WI38 (cell line): ENCODE measurements at regions not wholly inside any gene's neighbourhood (a gene's known extent, or its start where the extent isn't known, plus 50 kb on each side); places are given as distances from the start of the nearest gene placed in this dataset.
A peak's percentile ranks its signal among the peaks of the same experiment; 100 is the strongest.

Source experiments
- H3K4me3 ChIP-seq: 2 replicates; pipeline ENCODE4 v1.5.1; 2011; ENCODE audit warnings: low read depth, mild to moderate bottlenecking, control low read depth, low read length
- TF ChIP-seq, protein P1 (sequence below): IDR thresholded peaks from 2 replicates; pipeline ENCODE4 v1.5.1; 2012; ENCODE audit warnings: low read depth, mild to moderate bottlenecking, control low read depth, low read length

DNA sequence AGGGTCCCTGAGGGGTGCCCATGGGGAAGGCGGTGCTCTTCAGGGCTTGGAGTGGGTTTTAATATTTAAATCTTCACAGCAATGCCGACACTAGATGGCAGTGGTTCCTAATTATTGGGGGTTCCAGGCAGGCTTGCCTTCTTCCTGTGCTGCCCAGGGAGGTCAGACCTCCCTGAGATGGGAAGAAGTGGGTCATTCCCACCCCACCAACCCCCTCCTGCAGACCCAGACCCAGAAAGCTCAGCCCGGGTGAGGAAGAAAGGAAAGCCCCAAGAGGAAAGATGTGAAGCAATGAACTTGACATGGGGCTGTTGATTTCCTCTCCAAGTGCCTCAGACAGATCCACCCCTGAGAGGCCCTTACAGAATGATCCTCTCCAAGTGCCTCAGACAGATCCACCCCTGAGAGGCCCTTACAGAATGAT is 85.1 kb upstream of the LANCL2 start:
- TF ChIP-seq, protein P1, sequence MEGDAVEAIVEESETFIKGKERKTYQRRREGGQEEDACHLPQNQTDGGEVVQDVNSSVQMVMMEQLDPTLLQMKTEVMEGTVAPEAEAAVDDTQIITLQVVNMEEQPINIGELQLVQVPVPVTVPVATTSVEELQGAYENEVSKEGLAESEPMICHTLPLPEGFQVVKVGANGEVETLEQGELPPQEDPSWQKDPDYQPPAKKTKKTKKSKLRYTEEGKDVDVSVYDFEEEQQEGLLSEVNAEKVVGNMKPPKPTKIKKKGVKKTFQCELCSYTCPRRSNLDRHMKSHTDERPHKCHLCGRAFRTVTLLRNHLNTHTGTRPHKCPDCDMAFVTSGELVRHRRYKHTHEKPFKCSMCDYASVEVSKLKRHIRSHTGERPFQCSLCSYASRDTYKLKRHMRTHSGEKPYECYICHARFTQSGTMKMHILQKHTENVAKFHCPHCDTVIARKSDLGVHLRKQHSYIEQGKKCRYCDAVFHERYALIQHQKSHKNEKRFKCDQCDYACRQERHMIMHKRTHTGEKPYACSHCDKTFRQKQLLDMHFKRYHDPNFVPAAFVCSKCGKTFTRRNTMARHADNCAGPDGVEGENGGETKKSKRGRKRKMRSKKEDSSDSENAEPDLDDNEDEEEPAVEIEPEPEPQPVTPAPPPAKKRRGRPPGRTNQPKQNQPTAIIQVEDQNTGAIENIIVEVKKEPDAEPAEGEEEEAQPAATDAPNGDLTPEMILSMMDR, result peak; percentile 49; the same call in 1 of the 2 replicates

DNA sequence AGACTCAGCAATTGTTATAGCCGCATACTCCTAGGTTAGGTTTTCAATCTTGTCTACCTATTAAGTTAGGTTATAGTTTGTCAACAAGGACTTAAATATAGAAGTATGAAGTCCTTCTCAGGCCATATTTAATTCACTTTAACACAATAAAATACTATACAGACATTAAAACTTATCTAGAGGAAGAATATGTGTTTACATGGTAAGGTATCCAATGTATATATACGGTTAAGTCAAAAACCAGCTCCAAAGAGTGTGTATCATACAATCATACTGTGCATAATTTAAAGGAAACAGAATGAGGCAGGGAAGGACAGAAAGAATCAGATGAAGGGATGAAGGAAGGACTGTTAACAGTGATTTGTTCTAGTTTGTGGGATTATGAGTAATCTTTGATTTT is 79.5 kb upstream of the LANCL2 start:
- no peak overlapping the region for H3K4me3 ChIP-seq
- TF ChIP-seq, protein P1, result no peak

More for the DNA sequence above, 85.1 kb upstream of the LANCL2 start:
- H3K4me3 ChIP-seq, result no peak overlapping the region

DNA sequence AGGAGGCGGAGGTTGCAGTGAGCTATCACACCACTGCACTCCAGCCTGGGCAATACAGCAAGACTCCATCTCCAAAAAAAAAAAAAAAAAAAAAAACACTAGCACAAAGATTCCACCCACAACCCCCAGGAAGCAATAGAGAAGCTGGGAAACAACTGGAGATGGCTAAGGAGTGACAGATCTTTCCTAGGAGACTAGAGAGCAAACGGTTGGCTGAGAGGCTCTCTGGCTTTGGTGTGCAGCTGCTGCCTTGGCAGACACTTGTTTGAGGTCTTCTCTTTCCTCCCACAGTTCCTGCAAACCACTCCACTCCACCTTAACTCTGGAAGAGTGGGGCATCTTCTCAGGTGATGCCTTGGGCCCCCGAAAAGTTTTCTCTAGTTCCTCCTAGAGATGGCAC is 78.5 kb upstream of the LANCL2 start:
- TF ChIP-seq, protein P1, result no peak
- H3K4me3 ChIP-seq, result no peak overlapping the region

DNA sequence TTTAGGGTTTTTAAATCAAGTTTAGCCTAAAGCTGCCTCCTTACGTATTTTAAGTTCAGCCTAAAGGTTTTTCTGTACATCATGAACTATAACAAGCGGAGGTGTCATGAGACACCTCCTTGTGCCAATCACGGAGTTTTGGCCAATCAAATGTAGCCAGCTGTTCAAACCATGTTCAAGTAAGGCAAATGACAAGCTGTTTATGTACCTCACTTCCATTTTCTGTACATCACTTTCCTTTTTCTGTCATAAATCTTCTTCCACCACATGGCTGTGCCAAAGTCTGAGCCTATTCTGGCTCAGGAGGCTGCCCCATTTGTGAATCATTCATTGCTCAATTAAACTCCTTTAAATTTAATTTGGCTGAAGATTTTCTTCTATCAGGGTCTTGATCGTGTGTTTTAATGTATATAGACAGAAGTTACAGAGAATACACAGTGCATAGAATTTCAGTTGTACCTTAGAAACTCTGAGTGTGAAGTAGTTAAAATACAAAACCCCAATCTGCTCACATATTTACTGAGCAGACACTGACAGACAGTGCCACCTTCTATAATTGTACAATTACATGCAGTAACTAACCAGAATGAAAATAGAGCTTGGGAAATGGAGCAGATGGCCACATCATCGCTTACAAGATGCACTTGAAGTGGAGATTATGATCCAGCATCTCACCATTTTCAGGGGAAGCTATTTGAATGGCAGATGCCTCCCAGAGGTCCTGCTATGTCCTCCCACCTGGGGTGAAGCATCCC is 76.9 kb upstream of the LANCL2 start:
- TF ChIP-seq, protein P1, result no peak

DNA sequence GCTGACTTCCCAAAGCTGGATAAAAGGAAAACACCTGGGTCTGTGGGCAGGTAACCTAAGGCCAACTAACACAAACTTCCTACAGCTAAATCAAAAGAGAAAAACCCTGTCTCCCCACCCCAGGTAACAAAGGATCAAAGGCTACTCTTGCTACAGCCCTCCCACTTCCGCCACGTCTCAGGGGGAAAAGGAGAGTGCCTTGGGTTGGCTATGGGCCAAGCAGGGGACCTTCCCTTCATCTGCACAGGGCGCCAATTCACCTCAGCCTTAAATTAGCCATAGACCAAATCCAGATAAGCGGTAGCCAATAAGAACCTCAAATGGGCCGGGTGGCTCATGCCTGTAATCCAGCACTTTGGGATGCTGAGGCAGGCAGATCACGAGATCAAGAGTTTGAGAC is 69.1 kb upstream of the LANCL2 start:
- H3K4me3 ChIP-seq, result no peak overlapping the region
- TF ChIP-seq, protein P1, result no peak

More for the DNA sequence above, 76.9 kb upstream of the LANCL2 start:
- no peak overlapping the region for H3K4me3 ChIP-seq

DNA sequence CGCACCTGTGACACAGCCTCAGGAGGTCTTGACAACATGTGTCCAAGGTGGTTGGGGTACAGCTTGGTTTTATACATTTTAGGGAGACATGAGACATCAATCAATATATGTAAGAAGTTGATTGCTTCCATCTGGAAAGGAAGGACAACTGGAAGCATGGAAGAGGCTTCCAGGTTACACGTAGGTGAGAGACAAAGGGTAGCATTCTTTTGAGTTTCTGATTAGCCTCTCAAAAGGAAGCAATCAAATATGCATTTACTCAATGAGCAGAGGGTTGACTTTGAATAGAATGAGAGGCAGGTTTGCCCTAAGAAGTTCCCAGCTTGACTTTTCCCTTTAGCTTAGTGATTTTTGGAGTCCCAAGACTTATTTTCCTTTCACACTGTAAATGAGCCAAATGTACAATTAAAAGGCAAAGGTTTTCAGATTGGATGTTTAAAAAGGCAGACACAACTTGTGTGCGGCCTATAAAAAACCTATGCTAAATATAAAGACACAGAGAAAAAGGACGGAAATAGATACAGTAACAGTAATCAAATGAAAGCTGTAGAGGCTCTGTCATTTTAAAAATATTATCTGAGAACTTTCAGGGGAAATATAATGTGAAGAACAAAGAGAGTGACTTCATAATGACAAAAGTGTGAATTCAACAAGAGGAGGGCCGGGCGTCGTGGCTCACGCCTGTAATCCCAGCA is 65.7 kb upstream of the LANCL2 start:
- no peak overlapping the region for H3K4me3 ChIP-seq
- TF ChIP-seq, protein P1, result no peak

DNA sequence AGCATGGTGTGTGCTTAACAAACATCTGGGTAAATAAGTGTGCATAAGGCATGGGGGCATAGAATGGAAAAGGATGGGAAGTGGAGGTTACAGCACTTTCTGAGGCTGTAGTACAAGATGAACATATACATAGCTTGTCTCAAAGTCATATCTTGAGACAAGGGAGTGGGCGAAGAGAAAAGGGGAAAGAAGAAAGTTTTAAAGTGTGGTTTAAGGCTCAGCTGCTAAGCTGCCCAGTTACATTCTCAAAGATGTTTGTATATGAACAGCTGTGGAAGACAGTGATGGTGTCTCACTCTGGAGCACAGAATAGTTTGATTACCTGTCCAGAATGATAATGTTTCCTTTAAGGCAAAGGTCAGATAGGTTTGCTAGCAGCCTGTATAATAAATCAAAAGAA is 61.9 kb upstream of the LANCL2 start:
- no peak overlapping the region for H3K4me3 ChIP-seq
- TF ChIP-seq, protein P1, result no peak
